ENCODE measurements at regions not wholly inside any gene's neighbourhood (a gene's known extent, or its start where the extent isn't known, plus 50 kb on each side); places are given as distances from the start of the nearest gene placed in this dataset.

DNA sequence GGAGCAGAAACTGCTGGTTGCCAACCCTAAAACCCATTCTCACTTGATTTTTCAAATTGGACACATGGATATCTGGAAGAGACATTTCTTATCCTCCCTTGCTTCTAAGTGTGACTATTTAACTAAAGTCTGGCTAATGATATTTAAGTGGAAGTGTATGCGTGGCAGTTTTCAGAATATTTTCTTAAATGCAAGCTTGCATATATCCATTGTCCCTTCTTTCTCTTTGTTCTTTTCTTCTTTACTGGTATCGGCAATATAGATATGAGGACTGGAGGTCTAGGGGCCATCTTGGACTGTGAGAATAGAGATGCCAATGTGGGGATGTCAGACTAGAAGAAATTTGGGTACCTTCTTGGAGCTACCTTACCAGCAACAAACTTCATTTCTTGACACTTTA lies 364.3 kb upstream of the DPH6 start:
- Histone ChIP-seq H3K4me2 (ENCODE audit: low read length) (no peak overlapping the region), H2AFZ (ENCODE audit: low read depth, low read length, poor library complexity, severe bottlenecking) (no peak overlapping the region), H3K9me3 (ENCODE audit: control insufficient read depth in 1 of 2, insufficient read depth in 1 of 2, low read depth in 1 of 2, low read length in 2 of 2) (no peaks in the 10 kb centered on the region; a peak in 1 of 4 replicates), H3K4me3 (replicated peaks in 1 of 2; ENCODE audit: low read depth in 1 of 2, low read length in 2 of 2) (no peak overlapping the region), H3K79me2 (ENCODE audit: insufficient read depth, low read length) (no peaks in the 10 kb centered on the region), H3K4me1 (ENCODE audit: control insufficient read depth in 1 of 2, insufficient read depth in 2 of 2, low read length in 2 of 2) (no peaks in the 10 kb centered on the region), H3K9ac (ENCODE audit: low read length) (no peak overlapping the region), H3K27me3 (ENCODE audit: insufficient read depth, low read length) (no peaks in the 10 kb centered on the region), H3K36me3 (ENCODE audit: control insufficient read depth in 1 of 2, insufficient read depth in 2 of 2, low read length in 2 of 2) (no peaks in the 10 kb centered on the region), H3K27ac (ENCODE audit: low read depth, low read length) (no peak overlapping the region), H3K9me2 (ENCODE audit: insufficient read depth) (no peaks in the 10 kb centered on the region), H4K20me1 (ENCODE audit: insufficient read depth) (no peaks in the 10 kb centered on the region)
- no TSS peak for BruUV-seq (replicated peaks)
- intact Hi-C loops (cut with micrococcal nuclease) = no loop called here
- ATAC-seq = no peak
- DNase-seq (ENCODE audit: low read depth, low spot score) = no peak
- RAD21 ChIA-PET (ENCODE audit: low non-redundant PET in 1 of 2, low total read pairs in 2 of 2, uncharacterized antibody in 2 of 2, unreplicated experiment in 2 of 2) = no interaction called here
- POLR2A ChIA-PET = no interaction called here
- CTCF ChIA-PET = no interaction called here
- TF ChIP-seq ZNF274 (IDR thresholded peaks at IDR 0.05; ENCODE audit: low read depth, low read length) = no peak
- TF ChIP-seq, protein P1, sequence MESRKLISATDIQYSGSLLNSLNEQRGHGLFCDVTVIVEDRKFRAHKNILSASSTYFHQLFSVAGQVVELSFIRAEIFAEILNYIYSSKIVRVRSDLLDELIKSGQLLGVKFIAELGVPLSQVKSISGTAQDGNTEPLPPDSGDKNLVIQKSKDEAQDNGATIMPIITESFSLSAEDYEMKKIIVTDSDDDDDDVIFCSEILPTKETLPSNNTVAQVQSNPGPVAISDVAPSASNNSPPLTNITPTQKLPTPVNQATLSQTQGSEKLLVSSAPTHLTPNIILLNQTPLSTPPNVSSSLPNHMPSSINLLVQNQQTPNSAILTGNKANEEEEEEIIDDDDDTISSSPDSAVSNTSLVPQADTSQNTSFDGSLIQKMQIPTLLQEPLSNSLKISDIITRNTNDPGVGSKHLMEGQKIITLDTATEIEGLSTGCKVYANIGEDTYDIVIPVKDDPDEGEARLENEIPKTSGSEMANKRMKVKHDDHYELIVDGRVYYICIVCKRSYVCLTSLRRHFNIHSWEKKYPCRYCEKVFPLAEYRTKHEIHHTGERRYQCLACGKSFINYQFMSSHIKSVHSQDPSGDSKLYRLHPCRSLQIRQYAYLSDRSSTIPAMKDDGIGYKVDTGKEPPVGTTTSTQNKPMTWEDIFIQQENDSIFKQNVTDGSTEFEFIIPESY (IDR thresholded peaks at IDR 0.05; ENCODE audit: extremely low read depth, insufficient replicate concordance, low read length) = no peak
- TF ChIP-seq, protein P2, sequence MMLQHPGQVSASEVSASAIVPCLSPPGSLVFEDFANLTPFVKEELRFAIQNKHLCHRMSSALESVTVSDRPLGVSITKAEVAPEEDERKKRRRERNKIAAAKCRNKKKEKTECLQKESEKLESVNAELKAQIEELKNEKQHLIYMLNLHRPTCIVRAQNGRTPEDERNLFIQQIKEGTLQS (IDR thresholded peaks at IDR 0.05) = no peak
- no peak for TF ChIP-seq SIN3A (IDR thresholded peaks at IDR 0.05; ENCODE audit: low read depth)
- TF ChIP-seq, protein P3, sequence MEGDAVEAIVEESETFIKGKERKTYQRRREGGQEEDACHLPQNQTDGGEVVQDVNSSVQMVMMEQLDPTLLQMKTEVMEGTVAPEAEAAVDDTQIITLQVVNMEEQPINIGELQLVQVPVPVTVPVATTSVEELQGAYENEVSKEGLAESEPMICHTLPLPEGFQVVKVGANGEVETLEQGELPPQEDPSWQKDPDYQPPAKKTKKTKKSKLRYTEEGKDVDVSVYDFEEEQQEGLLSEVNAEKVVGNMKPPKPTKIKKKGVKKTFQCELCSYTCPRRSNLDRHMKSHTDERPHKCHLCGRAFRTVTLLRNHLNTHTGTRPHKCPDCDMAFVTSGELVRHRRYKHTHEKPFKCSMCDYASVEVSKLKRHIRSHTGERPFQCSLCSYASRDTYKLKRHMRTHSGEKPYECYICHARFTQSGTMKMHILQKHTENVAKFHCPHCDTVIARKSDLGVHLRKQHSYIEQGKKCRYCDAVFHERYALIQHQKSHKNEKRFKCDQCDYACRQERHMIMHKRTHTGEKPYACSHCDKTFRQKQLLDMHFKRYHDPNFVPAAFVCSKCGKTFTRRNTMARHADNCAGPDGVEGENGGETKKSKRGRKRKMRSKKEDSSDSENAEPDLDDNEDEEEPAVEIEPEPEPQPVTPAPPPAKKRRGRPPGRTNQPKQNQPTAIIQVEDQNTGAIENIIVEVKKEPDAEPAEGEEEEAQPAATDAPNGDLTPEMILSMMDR (IDR thresholded peaks at IDR 0.05 in 2 of 3, conservative IDR thresholded peaks at IDR 0.05 in 1 of 3; ENCODE audit: borderline replicate concordance in 1 of 3, insufficient read depth in 1 of 3, low read depth in 2 of 3, low read length in 2 of 3) = no peak
- TF ChIP-seq ELF1 (IDR thresholded peaks at IDR 0.05; ENCODE audit: borderline replicate concordance, low read depth) = no peak
- no peak for TF ChIP-seq POLR2A (IDR thresholded peaks at IDR 0.05; ENCODE audit: borderline replicate concordance, extremely low read depth, insufficient read depth, insufficient read length)
- no peak for TF ChIP-seq EGR1 (IDR thresholded peaks at IDR 0.05; ENCODE audit: low read depth)
- TF ChIP-seq ZFX (IDR thresholded peaks at IDR 0.05) = no peak
- no peak for TF ChIP-seq CBX3 (IDR thresholded peaks at IDR 0.05; ENCODE audit: low read depth)
- TF ChIP-seq JUND (IDR thresholded peaks at IDR 0.05) = no peak
- TF ChIP-seq, protein P4, sequence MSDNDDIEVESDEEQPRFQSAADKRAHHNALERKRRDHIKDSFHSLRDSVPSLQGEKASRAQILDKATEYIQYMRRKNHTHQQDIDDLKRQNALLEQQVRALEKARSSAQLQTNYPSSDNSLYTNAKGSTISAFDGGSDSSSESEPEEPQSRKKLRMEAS (IDR thresholded peaks at IDR 0.05) = no peak
- no peak for TF ChIP-seq YY1 (IDR thresholded peaks at IDR 0.05; ENCODE audit: extremely low read depth, insufficient replicate concordance, low read depth, low read length)
- TF ChIP-seq SP1 (IDR thresholded peaks at IDR 0.05; ENCODE audit: low read depth) = no peak

All from HCT116 (cell line).